Panc1 (cell line): ENCODE measurements at regions not wholly inside any gene's neighbourhood (a gene's known extent, or its start where the extent isn't known, plus 50 kb on each side); places are given as distances from the start of the nearest gene placed in this dataset.

Experiments used
- CTCF ChIP-seq: fragments of 450-650 bp; IDR thresholded peaks from 2 replicates; pipeline ENCODE4 v1.5.1; 2017; ENCODE audit warnings: mild to moderate bottlenecking
- POLR2AphosphoS5 ChIP-seq: IDR thresholded peaks from 2 replicates; pipeline ENCODE4 v1.6.1; 2012; ENCODE audit warnings: mild to moderate bottlenecking, low read depth, low read length, moderate library complexity
- REST ChIP-seq, 2 experiments: IDR thresholded peaks; 2 replicates each; pipeline ENCODE4 v1.6.1; 2011 to 2012; ENCODE audit warnings: low read depth in 2 of 2, control low read depth in 1 of 2, low read length in 1 of 2, mild to moderate bottlenecking in 1 of 2, moderate library complexity in 1 of 2; ENCODE audit not compliant: insufficient read depth in 1 of 2
- SIN3A ChIP-seq: IDR thresholded peaks from 2 replicates; pipeline ENCODE4 v1.6.1; 2012; ENCODE audit warnings: low read depth, mild to moderate bottlenecking, low read length, moderate library complexity, borderline replicate concordance; ENCODE audit not compliant: insufficient read depth
- TCF7L2 ChIP-seq: IDR thresholded peaks from 2 replicates; pipeline ENCODE4 v1.6.1; 2011; ENCODE audit warnings: mild to moderate bottlenecking, low read depth, low read length, inconsistent platforms

GRCh38 chr4:122227202-122227601, 75.1 kb downstream of the BLTP1 start:
- TF ChIP-seq CTCF (no peak), POLR2AphosphoS5 (no peak), SIN3A (no peak), REST (IDR thresholded peaks at IDR 0.05; ENCODE audit: insufficient read depth in 1 of 2, low read depth in 2 of 2, low read length in 1 of 2) (no peak), TCF7L2 (no peak)
